SU-DHL-6 (cell line): ENCODE measurements at regions not wholly inside any gene's neighbourhood (a gene's known extent, or its start where the extent isn't known, plus 50 kb on each side); places are given as distances from the start of the nearest gene placed in this dataset.

Experiments used
- H2AFZ ChIP-seq: fragments of 200-600 bp; sonication (generic); 2 replicates; pipeline ENCODE4 v1.6.1; 2014; ENCODE audit warnings: low read depth, mild to moderate bottlenecking, moderate library complexity, mixed read lengths, antibody characterized with exemption, low read length; ENCODE audit not compliant: severe bottlenecking
- H3F3A ChIP-seq: fragments of 200-600 bp; shearing (Covaris generic); 2 replicates; pipeline ENCODE4 v1.6.0; 2016; ENCODE audit warnings: antibody characterized with exemption, mild to moderate bottlenecking; ENCODE audit not compliant: insufficient read depth
- H3K27ac ChIP-seq: fragments of 200-600 bp; sonication (generic); 2 replicates; pipeline ENCODE4 v1.5.1; 2016; ENCODE audit warnings: low read depth, mild to moderate bottlenecking, low read length, moderate library complexity, mixed read lengths
- H3K27me3 ChIP-seq: fragments of 200-600 bp; sonication (generic), shearing (Covaris generic); 2 replicates; pipeline ENCODE4 v1.6.0; 2014; ENCODE audit warnings: mild to moderate bottlenecking, low read length
- H3K36me3 ChIP-seq: fragments of 200-600 bp; sonication (generic); 2 replicates; pipeline ENCODE4 v1.6.1; 2014; ENCODE audit warnings: mild to moderate bottlenecking, low read length, mixed read lengths
- H3K4me2 ChIP-seq: fragments of 300-600, 200-600 bp; shearing (Covaris generic), sonication (generic); 2 replicates; pipeline ENCODE4 v1.6.0; 2014; ENCODE audit warnings: low read length, low read depth, mild to moderate bottlenecking; ENCODE audit not compliant: poor library complexity, severe bottlenecking
- H3K4me3 ChIP-seq: fragments of 200-600 bp; sonication (generic); 2 replicates; pipeline ENCODE4 v1.5.1; 2014; ENCODE audit warnings: antibody characterized with exemption, low read length, mild to moderate bottlenecking, mixed read lengths; ENCODE audit not compliant: insufficient read depth, poor library complexity, severe bottlenecking
- H3K79me2 ChIP-seq: fragments of 200-600 bp; sonication (generic); 2 replicates; pipeline ENCODE4 v1.6.1; 2014; ENCODE audit warnings: mild to moderate bottlenecking, low read length, moderate library complexity; ENCODE audit not compliant: insufficient read depth
- H3K9ac ChIP-seq: fragments of 200-600 bp; sonication (generic); 2 replicates; pipeline ENCODE4 v1.7.0; 2014; ENCODE audit warnings: mild to moderate bottlenecking, low read length
- H3K9me2 ChIP-seq: fragments of 200-600 bp; sonication (generic); replicated peaks from 2 replicates; pipeline ENCODE4 v1.6.1; 2014; ENCODE audit warnings: low read length; ENCODE audit not compliant: insufficient read depth
- H3K9me3 ChIP-seq: fragments of 200-600 bp; sonication (generic); 2 replicates; pipeline ENCODE4 v1.6.1; 2014; ENCODE audit warnings: low read length, mixed read lengths; ENCODE audit not compliant: insufficient read depth
- H4K20me1 ChIP-seq: fragments of 200-600 bp; sonication (generic); 2 replicates; pipeline ENCODE4 v1.6.1; 2014; ENCODE audit warnings: low read depth, mild to moderate bottlenecking, antibody characterized with exemption, low read length, moderate library complexity, mixed read lengths
- EZH2phosphoT487 ChIP-seq: fragments of 200-600 bp; sonication (generic), shearing (Covaris generic); conservative IDR thresholded peaks from 2 replicates; pipeline ENCODE4 v1.6.1; 2018; ENCODE audit warnings: mild to moderate bottlenecking, antibody characterized with exemption, low read length, moderate library complexity, mixed read lengths
- TF ChIP-seq, protein P1 (sequence below): fragments of 200-600 bp; sonication (generic); IDR thresholded peaks from one replicate; pipeline ENCODE4 v1.5.1; 2017; ENCODE audit warnings: antibody characterized with exemption, mild to moderate bottlenecking, low read length, moderate library complexity; ENCODE audit not compliant: insufficient read depth, poor library complexity, severe bottlenecking

DNA sequence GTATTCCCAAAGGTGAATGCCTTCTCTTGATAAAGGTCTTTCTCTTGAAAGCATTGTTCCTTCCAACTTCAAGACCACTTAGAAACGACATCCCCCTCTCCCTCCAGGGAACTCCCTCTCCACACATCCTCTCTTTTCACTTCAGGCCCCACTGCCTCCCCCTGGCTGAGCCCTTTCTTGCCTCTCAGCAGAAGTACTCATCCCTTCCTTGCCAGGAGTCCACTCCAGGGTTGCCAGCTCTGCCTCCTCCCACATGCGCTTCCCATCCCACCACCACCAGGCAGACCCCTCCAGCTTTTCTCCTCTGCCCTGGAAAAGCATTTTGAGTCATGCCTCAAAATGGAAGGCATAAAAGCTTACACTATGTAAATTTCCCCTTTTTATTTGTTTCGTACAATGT, 126.3 kb upstream of the SALL3 start:
- Histone ChIP-seq H3K4me2 (no peak overlapping the region), H3K9ac (no peak overlapping the region), H3F3A (no peaks in the 10 kb centered on the region), H2AFZ (no peak overlapping the region), H3K4me3 (no peak overlapping the region), H3K79me2 (no peaks in the 10 kb centered on the region), H3K9me3 (0 out of 2 replicates have a peak, but pooled peaks cover 3% of the 10 kb centered on the region), H3K27me3 (no peaks in the 10 kb centered on the region), H3K9me2 (no peaks in the 10 kb centered on the region), H3K27ac (no peak overlapping the region), H4K20me1 (no peaks in the 10 kb centered on the region), H3K36me3 (no peaks in the 10 kb centered on the region)
- TF ChIP-seq, protein P1, sequence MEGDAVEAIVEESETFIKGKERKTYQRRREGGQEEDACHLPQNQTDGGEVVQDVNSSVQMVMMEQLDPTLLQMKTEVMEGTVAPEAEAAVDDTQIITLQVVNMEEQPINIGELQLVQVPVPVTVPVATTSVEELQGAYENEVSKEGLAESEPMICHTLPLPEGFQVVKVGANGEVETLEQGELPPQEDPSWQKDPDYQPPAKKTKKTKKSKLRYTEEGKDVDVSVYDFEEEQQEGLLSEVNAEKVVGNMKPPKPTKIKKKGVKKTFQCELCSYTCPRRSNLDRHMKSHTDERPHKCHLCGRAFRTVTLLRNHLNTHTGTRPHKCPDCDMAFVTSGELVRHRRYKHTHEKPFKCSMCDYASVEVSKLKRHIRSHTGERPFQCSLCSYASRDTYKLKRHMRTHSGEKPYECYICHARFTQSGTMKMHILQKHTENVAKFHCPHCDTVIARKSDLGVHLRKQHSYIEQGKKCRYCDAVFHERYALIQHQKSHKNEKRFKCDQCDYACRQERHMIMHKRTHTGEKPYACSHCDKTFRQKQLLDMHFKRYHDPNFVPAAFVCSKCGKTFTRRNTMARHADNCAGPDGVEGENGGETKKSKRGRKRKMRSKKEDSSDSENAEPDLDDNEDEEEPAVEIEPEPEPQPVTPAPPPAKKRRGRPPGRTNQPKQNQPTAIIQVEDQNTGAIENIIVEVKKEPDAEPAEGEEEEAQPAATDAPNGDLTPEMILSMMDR, result no peak
- no peak for TF ChIP-seq EZH2phosphoT487

DNA sequence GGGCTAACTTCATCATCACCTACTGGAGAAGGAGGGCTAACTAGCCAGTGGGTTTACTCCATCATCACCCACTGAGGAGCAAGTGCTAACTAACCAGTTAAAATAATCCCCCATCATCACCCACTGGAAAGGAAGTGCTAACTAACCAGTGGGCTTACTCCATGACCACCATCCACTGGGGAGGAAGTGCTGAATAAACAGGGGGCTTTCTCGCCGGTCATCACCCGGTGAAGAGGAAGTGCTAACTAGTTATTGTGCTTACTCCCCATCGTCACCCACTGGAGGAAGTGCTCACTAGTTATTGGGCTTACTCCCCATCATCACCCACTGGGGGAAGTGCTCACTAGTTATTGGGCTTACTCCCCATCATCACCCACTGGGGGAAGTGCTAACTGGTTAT, 124.4 kb upstream of the SALL3 start:
- H3K9me3 ChIP-seq, result 0 out of 2 replicates have a peak, but pooled peaks cover 3% of the 10 kb centered on the region
- no peaks in the 10 kb centered on the region for H3K79me2 ChIP-seq
- H3K9me2 ChIP-seq, result no peaks in the 10 kb centered on the region
- H3K27me3 ChIP-seq, result no peaks in the 10 kb centered on the region; the same call in 1 of the 2 replicates
- H4K20me1 ChIP-seq, result no peaks in the 10 kb centered on the region
- no peaks in the 10 kb centered on the region for H3F3A ChIP-seq
- H3K27ac ChIP-seq, result no peak overlapping the region
- H3K36me3 ChIP-seq, result no peaks in the 10 kb centered on the region
- H3K9ac ChIP-seq, result no peak overlapping the region
- no peak overlapping the region for H2AFZ ChIP-seq
- no peak overlapping the region for H3K4me3 ChIP-seq
- TF ChIP-seq EZH2phosphoT487, result no peak
- TF ChIP-seq, protein P1, result no peak
- no peak overlapping the region for H3K4me2 ChIP-seq

DNA sequence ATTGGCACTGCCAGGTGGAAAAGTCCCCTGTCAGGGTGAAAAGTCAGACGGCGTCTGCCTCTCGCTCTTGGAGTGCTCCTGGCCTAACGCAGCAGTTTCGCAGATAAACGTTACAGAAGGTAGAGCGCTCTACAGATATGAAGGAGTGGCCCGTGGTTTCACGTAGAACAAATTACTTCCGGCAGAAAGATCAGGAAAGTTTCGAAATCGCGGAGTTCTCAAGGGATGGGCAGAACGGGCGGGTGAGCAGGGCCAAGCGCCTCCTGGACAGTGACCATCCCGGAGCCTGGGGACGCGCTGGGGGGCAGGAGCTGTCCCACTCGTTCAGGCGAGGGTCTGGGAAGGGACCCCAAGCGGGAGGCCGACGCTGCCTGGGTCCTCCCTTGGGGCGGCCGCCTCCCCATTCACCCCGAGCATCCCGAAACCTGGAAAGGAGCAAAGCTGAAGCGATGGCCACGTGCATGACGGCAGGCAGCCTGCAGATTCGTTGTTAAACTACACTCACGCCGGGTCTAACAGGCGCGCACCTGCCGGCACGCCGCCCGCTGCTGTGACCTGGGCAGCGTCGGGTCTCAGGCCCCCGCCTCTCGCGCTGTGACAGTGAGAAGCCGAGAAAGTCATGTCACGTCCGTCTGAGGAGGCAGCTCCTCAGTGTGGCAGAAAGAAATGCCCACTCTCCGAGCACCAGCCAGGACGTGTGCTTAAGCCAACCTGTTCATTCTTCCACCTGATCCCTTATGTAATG, 122.9 kb upstream of the SALL3 start:
- Histone ChIP-seq H3K27me3 (no peaks in the 10 kb centered on the region; the same call in 1 of the 2 replicates), H3K4me2 (no peak overlapping the region), H3K36me3 (no peaks in the 10 kb centered on the region), H3K4me3 (no peak overlapping the region), H3K79me2 (no peaks in the 10 kb centered on the region), H4K20me1 (no peaks in the 10 kb centered on the region), H3K9me2 (no peaks in the 10 kb centered on the region), H2AFZ (no peak overlapping the region), H3F3A (no peaks in the 10 kb centered on the region), H3K9me3 (0 out of 2 replicates have a peak, but pooled peaks cover 2% of the 10 kb centered on the region), H3K27ac (no peak overlapping the region), H3K9ac (no peak overlapping the region)
- TF ChIP-seq, protein P1, result no peak
- TF ChIP-seq EZH2phosphoT487, result no peak
